ENCODE measurements at regions not wholly inside any gene's neighbourhood (a gene's known extent, or its start where the extent isn't known, plus 50 kb on each side); places are given as distances from the start of the nearest gene placed in this dataset.
A peak's percentile ranks its signal among the peaks of the same experiment; 100 is the strongest.
"Not testable (repeated sequence)": the region's sequence is repeated elsewhere in the genome, so short reads cannot be mapped to it uniquely, and the experiment has no call there.

DNA sequence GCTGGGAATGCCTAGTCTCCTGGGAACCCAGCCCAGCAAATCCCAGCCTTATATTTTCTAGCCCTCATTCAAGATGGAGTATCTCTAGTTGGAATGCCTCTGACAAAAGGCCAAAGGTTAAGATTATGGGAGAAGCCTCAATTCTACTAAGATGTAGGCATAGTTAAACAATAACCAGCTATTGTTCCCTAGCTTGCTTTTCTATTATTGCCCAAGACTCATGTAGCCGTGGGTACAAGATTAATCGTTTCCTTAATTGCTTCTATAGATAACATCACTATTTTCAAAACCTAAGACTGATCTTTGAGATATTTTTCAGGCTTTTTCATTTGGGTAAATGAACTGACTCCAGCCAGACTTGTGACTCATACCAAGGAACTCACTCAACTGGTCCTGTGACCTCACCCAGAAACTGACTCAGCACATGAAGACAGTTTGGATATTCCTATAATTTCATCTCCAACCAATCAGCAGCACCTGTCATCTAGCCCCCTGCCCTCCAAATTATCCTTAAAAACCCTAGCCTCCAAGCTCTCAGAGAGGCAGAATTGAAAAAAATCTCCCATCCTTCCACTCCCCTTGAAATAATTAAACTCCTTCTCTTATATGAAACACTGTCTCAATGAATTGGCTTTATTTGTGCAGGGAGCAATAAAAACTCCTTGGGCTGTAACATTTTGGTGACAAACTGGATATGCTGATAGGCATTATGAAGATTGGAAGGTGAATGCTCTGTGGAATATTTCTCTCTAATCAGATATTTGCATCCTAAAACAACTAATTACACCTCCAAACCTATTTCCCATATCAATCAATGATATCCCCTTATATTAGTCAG, 589.0 kb downstream of the C12orf50 start:
- TF ChIP-seq, protein P1, sequence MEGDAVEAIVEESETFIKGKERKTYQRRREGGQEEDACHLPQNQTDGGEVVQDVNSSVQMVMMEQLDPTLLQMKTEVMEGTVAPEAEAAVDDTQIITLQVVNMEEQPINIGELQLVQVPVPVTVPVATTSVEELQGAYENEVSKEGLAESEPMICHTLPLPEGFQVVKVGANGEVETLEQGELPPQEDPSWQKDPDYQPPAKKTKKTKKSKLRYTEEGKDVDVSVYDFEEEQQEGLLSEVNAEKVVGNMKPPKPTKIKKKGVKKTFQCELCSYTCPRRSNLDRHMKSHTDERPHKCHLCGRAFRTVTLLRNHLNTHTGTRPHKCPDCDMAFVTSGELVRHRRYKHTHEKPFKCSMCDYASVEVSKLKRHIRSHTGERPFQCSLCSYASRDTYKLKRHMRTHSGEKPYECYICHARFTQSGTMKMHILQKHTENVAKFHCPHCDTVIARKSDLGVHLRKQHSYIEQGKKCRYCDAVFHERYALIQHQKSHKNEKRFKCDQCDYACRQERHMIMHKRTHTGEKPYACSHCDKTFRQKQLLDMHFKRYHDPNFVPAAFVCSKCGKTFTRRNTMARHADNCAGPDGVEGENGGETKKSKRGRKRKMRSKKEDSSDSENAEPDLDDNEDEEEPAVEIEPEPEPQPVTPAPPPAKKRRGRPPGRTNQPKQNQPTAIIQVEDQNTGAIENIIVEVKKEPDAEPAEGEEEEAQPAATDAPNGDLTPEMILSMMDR (conservative IDR thresholded peaks at IDR 0.05; ENCODE audit: low read depth, low read length) = no peak
- peak; percentile 90 for DNase-seq (ENCODE audit: low read depth)
- no peak overlapping the region for H3K4me3 ChIP-seq (ENCODE audit: low read length)

DNA sequence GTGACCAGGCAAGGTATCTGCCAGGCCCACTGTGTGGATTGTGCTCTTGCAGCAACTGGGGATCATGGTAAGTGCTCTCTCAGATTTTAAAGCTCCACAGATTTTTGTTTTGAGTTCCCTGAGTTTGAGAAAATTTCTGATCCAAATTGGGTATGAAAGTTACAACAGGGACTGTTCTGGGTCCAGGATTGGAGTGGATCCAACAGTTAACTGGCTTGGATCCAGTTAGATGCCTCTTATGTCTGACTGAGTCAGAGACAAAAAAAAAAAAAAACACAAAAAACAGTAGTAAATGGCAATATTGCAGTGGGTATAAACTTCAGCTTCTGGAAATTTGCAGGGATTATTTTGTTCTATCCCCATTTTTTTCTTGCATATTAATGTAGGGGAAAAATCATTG, 598.8 kb downstream of the C12orf50 start:
- H3K4me3 ChIP-seq (ENCODE audit: low read length) = no peak overlapping the region
- TF ChIP-seq, protein P1 (conservative IDR thresholded peaks at IDR 0.05; ENCODE audit: low read depth, low read length) = no peak
- no peak for DNase-seq (ENCODE audit: low read depth)

DNA sequence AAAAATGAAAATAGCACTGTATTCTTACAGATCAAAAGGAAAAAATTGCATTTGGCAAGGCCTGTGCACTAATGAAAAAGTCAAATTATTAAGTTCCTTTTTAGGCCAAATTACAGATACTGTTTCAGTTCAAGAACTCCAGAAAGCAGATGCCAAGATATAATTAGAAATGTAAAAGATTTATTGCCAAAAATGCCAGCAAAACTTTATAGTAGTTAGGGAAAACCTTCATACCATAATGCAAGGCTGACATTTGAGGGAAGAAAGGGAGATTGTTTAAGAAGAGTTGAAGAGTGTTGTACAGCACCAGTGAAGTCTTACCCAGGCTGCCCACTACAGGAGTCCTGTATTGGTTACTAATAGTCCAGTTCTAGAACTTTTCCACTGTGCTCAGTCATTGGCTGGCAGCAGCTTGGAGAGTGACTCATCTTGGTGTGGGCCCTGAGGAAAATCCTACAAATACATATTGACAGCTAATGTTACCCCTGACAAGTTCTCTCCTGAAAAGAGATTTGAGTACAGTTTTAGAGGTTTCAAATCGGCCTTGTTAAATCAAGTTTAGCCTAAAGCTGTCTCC, 600.4 kb downstream of the C12orf50 start:
- DNase-seq (ENCODE audit: low read depth) = peak; percentile 64
- TF ChIP-seq, protein P1 (conservative IDR thresholded peaks at IDR 0.05; ENCODE audit: low read depth, low read length) = no peak
- H3K4me3 ChIP-seq (ENCODE audit: low read length) = no peak overlapping the region

DNA sequence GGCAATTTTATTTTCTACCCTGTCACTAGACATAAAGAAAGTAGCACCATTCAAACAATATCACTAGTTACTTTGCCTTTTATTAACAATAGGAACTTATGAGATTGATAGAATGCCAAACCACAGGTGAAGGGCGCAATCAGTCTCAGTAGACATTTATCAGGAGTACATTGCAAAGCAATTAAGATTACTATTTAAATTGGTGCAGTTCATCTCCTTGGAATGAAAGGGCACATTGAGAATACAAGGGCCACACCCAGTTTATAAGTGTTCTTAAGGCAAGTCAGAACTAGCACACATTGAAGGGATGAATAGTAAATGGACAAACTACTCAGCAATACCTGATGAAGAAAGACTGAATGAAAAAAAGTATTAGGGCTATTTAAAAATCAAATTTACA, 601.4 kb downstream of the C12orf50 start:
- no peak overlapping the region for H3K4me3 ChIP-seq (ENCODE audit: low read length)
- TF ChIP-seq, protein P1 (conservative IDR thresholded peaks at IDR 0.05; ENCODE audit: low read depth, low read length) = no peak
- no peak for DNase-seq (ENCODE audit: low read depth)

DNA sequence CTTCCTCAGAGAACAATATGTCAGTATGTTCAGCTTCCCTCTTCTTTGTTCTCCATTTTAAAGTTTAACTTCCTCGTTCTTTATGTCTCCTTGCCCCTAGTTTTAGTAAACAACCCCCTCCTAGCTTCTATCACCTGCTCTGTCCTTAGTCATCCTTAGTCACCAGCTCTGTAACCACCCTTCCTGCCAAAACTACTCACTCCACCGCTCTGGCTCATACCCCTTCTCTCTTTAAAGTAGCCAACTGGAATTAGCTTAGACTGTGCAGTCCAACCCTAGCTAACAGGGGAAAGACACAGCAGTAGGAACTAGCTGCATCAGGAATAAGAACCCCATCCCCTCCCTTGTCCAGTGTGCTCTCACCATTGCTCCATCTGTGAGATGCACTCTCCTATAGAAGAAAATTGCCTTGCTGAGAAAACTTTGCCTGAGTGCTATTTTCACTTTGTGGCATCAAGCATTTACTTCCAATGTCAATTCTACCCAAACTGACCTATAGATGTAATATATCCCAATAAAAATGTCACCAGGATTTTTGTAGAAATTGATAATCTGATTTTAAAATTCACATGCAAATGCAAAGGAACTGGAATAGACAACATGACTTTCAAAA, 603.2 kb downstream of the C12orf50 start:
- TF ChIP-seq, protein P1 (conservative IDR thresholded peaks at IDR 0.05; ENCODE audit: low read depth, low read length) = no peak
- no peak for DNase-seq (ENCODE audit: low read depth)
- H3K4me3 ChIP-seq (ENCODE audit: low read length) = no peak overlapping the region

DNA sequence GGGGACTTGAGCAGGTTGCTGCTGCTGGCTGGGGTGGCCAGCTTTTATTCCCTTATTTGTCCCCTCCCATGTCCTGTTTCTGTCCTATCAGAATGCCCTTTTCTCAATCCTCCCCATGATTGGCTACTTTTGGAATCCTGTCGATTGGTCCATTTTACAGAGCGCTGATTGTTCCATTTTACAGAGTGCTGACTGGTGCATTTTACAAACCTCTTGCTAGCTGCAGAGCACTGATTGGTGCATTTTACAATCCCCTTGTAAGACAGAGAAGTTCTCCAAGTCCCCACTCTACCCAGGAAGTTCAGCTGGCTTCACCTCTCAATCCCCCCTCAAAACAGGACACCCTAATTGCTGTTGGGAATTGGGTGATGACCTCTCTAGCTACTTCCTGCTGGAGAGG, 608.0 kb downstream of the C12orf50 start:
- not testable (repeated sequence) for H3K4me3 ChIP-seq (ENCODE audit: low read length); DNase-seq (ENCODE audit: low read depth)

DNA sequence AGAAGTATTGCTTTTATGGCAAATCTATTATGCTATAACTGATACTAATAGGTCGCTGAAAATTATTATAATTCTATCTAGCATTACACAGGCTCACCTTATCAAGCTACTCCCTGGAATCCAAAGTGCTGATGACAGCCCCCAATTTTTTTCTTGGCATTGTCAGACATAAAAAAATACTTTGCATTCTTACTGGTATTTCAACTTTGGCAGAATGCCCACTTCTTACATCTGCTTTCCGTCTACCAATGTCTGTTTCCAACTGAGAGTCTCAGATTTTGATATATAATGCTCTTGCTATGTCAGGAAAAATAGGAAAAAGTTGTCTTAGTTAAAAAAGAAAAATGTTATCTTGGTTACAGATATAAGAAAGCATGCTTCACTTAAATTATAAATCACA, 615.4 kb downstream of the C12orf50 start:
- TF ChIP-seq, protein P1 (conservative IDR thresholded peaks at IDR 0.05; ENCODE audit: low read depth, low read length) = no peak
- peak; percentile 65 for DNase-seq (ENCODE audit: low read depth)
- H3K4me3 ChIP-seq (ENCODE audit: low read length) = no peak overlapping the region

Data from retinal pigment epithelial cell (primary cell).